ENCODE measurements at regions not wholly inside any gene's neighbourhood (a gene's known extent, or its start where the extent isn't known, plus 50 kb on each side); places are given as distances from the start of the nearest gene placed in this dataset.
"Not testable (repeated sequence)": the region's sequence is repeated elsewhere in the genome, so short reads cannot be mapped to it uniquely, and the experiment has no call there.

DNA sequence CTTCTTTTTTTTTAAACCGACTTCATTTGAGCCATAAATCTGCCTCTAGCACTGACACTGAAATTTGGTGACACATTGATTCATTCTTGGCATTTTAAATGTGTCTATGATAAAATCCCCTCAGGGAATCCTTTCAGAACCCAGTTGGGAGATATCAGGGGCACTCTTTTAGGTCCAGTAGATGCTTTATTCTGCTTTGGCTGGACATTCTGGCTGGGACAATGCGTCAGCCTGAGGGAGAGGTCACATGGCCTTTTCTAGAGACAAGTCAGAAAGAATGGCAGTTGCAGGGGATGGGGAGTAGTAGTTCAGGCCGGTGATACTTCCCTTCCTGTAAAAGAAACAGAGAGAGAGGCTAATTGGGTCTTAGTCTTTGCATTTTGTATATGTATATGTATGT lies 63.1 kb downstream of the TRIM43 start:
- intact Hi-C loops (cut with DNase I, micrococcal nuclease); DNase-seq; ATAC-seq; H3K4me3 ChIP-seq; H3K9me3 ChIP-seq; H3K36me3 ChIP-seq (ENCODE audit: low read depth); H3K4me1 ChIP-seq (ENCODE audit: low read depth): not testable (repeated sequence)

DNA sequence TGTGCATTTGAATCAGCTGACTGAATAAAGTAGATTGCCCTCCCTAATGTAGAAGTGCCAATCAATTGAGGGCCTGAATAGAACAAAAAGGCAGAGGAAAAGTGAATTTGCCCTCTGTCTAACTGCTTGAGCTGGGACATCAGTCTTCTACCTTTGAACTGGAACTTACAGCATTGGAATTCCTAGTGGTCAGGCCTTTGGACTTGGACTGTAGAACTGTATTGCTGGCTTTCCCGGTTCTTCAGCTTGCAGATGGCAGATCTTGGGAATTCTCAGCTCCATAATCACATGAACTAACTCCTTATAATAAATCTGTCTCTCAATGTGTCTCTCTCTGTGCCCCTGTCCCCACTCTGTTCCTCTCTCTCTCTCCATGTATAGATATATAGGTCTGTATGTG lies 64.8 kb downstream of the TRIM43 start:
- H3K9me3 ChIP-seq; H3K36me3 ChIP-seq (ENCODE audit: low read depth); H3K4me3 ChIP-seq; ATAC-seq; intact Hi-C loops (cut with DNase I, micrococcal nuclease); H3K4me1 ChIP-seq (ENCODE audit: low read depth); DNase-seq: not testable (repeated sequence)

DNA sequence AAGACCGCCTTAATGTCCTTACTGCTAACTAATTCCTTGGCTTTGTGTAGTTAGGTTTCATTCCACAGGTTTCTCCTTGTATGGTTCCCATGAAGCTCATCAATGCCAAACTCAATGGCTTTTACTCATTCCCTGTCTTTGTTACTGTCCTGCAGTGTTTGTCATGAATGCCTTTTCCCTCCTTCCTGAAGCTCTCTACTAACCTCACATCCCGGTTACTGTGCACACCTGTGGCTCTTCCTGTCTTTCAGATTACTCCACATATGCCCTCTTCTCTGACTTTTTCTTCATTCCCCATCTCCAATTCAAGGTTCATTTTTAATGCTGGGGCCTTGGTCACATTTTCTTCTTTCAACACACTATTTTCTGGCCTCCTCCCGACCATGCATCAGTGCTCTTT lies 66.1 kb downstream of the TRIM43 start:
- H3K9me3 ChIP-seq; H3K4me1 ChIP-seq (ENCODE audit: low read depth); H3K4me3 ChIP-seq; DNase-seq; intact Hi-C loops (cut with DNase I, micrococcal nuclease); ATAC-seq; H3K36me3 ChIP-seq (ENCODE audit: low read depth): not testable (repeated sequence)

DNA sequence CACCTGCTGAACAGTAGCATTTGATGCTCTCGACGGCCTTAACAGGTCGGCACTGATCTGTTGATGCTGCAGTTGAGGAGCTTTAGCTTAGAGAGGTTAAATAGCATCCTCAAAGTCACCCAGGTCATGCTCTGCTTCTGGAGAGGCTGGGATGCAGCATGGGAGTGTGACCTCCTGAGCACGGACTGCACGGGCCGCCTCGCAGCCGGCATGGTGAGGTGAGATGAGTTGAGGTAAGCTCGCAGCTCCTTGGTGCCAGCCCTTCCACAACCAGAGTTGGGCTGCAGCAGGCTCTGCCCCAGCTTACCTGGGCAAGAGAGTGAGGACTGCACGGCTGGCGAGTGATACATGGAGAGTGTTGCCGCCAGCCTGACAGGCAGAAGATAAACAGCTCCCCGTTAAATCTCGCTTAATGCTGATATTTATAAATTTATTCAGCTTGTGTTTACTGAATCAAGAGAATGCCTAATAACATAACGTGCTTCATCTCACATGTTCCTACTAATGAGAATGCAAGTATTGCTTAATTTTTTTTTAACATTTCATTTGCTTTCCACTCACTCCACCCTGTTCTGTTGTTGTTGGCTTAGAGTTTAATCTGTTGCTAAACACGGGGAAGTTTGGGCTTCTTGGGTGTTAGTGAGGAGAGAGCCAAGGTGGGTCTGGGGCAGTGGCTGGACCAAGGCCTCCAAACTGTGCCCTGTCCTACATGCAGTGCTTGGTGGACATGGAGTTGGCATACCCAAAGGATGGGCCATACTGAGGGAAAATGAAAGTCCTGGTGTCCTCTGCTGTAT lies 69.2 kb downstream of the TRIM43 start:
- H3K4me1 ChIP-seq (ENCODE audit: low read depth); H3K36me3 ChIP-seq (ENCODE audit: low read depth); intact Hi-C loops (cut with DNase I, micrococcal nuclease); DNase-seq; H3K9me3 ChIP-seq; H3K4me3 ChIP-seq; ATAC-seq: not testable (repeated sequence)

DNA sequence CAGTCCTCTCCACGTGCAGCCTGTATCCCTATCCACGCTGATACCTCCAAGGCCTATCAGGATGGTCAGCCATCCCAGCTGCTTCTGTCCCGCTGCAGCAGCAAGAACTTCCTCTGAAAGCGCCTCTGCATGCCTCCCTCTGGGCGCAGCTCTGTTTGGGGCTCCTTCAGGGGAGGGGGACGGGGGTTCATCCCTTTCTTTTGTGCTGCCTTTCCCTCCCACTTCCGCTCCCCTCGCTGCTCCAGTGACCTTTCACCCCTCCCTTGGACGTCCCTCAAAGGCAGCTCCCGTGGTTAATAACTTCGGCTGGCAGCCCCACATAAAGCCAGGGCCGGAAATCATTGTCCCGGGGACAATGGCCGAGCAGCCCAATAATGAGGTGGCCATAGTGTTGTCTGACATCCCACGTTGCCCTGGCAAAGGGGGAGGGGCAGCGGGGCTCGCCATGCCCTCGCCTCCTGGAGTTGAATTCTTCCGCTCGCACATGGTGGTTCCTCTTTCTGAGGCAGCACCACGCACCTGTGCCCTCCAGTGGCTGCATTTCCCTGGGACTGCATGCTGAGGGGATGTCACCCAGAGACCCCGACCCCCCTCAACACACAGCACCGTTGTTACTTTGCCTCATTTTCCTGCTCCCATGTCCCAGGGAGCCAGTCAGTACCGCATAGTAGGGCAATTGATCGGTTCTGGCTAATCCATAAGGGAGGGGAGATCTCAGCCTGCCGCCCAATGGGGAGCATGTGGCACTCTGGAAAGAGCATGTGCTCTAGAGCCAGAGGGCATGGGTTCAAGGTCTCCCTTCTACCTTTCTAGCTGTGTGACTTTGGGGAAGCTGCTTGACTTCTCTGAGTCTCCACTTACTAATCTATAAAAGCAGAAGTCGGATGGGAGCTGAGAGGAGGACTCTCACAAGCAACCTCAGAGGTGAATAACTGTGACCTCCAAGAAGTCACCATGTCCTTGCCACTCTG lies 72.0 kb downstream of the TRIM43 start:
- ATAC-seq; intact Hi-C loops (cut with DNase I, micrococcal nuclease); DNase-seq; H3K36me3 ChIP-seq (ENCODE audit: low read depth); H3K4me1 ChIP-seq (ENCODE audit: low read depth); H3K4me3 ChIP-seq; H3K9me3 ChIP-seq: not testable (repeated sequence)

DNA sequence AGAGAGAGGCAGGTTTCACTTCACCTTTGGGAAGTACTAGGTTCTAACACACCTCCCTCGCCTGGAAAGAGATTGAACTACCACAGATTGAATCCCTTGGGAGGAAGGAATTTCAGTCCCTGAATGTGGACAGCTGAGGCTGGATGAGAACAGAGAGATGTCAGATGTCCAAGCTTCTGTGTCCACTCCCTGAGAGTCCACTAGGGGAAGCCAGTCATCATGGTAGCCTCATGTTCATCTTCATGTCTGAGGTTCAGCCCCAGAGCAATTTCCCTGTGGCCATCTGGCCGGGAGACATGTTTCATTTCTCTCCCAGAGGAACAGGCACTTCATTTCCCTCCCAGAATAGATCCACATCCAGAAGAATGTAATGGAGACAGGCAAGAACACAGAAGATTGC lies 74.8 kb downstream of the TRIM43 start:
- H3K36me3 ChIP-seq (ENCODE audit: low read depth); H3K9me3 ChIP-seq; H3K4me1 ChIP-seq (ENCODE audit: low read depth); intact Hi-C loops (cut with DNase I, micrococcal nuclease); H3K4me3 ChIP-seq; DNase-seq; ATAC-seq: not testable (repeated sequence)

DNA sequence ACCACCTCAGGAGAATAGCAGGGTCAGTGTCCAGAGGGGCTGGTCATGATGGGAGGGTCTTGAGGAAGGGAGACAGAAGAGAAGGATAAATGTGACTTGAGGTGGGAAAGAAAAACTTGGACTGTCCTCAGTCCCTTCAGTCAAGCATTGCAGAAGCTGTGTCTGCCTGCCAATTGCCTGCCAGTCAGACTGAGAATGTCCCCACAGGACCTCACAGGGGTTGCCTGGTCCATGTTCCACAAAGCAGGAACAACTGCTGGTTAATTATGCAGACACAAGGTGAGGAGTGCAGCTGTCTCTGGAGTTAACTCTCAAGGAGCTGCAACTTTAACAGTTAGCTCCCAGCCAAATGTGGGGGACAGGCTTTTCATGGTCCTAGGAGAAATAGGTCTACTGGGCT lies 75.7 kb downstream of the TRIM43 start:
- DNase-seq (no peak), ATAC-seq (no peak)
- Histone ChIP-seq H3K9me3 (no peaks in the 10 kb centered on the region), H3K4me1 (ENCODE audit: low read depth) (peaks cover 3% of the 10 kb centered on the region), H3K4me3 (no peak overlapping the region), H3K36me3 (ENCODE audit: low read depth) (no peaks in the 10 kb centered on the region)
- intact Hi-C loops (cut with DNase I, micrococcal nuclease) = no loop called here
- TF ChIP-seq, protein P1, sequence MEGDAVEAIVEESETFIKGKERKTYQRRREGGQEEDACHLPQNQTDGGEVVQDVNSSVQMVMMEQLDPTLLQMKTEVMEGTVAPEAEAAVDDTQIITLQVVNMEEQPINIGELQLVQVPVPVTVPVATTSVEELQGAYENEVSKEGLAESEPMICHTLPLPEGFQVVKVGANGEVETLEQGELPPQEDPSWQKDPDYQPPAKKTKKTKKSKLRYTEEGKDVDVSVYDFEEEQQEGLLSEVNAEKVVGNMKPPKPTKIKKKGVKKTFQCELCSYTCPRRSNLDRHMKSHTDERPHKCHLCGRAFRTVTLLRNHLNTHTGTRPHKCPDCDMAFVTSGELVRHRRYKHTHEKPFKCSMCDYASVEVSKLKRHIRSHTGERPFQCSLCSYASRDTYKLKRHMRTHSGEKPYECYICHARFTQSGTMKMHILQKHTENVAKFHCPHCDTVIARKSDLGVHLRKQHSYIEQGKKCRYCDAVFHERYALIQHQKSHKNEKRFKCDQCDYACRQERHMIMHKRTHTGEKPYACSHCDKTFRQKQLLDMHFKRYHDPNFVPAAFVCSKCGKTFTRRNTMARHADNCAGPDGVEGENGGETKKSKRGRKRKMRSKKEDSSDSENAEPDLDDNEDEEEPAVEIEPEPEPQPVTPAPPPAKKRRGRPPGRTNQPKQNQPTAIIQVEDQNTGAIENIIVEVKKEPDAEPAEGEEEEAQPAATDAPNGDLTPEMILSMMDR (IDR thresholded peaks at IDR 0.05) = no peak

DNA sequence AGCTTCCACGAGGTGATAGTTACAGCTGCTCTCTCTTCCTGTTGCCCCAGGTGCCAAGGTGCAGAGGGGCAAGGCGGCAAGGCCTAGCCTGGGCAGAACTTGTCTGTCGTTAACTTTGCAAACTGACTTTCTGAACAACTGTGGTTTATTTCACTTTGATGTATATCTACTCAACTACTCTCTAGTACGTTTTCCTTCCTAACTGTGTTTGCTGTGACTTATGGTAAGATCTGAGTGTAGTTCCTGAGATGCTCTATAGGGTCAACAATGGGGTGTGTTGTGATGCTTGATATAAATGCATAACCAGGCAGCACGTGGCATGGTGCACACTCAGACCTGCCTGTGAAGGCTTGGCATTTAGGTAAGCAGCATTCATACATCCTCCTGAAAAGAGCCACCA lies 77.1 kb downstream of the TRIM43 start:
- intact Hi-C loops (cut with DNase I, micrococcal nuclease); ATAC-seq: not testable (repeated sequence)

DNA sequence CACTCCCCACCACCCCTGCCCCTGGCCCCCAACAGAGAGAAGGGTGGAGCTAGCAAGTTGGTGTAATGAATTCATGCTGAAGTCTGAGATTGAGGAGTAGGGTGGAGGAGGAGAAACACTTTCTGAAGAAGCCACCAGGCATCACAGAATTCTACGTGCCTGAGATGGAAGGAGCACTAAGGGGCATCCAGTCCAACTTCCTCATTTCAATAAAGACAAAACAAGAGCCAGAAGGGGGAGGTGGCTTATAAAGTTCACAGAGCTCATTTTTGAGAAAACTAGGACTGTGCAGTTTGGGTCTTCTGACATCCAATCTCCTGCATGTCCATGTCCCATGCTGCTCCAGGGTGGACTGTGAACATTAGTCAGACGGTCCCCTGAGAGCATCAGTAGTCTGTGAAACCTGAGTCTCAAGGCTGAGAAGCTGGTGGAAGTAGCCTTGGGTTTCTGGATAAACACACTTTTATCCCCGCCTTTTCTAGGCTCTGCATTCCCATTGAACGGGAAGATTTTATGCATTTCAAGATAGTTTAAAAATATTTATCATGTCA lies 77.7 kb downstream of the TRIM43 start:
- TF ChIP-seq, protein P1 (IDR thresholded peaks at IDR 0.05) = no peak
- intact Hi-C loops (cut with DNase I, micrococcal nuclease) = no loop called here
- H3K4me3 ChIP-seq = no peak overlapping the region
- DNase-seq (no peak), ATAC-seq (no peak)
- peaks cover 3% of the 10 kb centered on the region for H3K4me1 ChIP-seq (ENCODE audit: low read depth)
- H3K9me3 ChIP-seq = no peaks in the 10 kb centered on the region
- H3K36me3 ChIP-seq (ENCODE audit: low read depth) = no peaks in the 10 kb centered on the region

More for the DNA sequence above, 77.1 kb downstream of the TRIM43 start:
- DNase-seq; H3K36me3 ChIP-seq (ENCODE audit: low read depth); H3K4me1 ChIP-seq (ENCODE audit: low read depth); H3K9me3 ChIP-seq; H3K4me3 ChIP-seq: not testable (repeated sequence)

All from mucosa of descending colon (tissue), 3 donors.